ENCODE measurements at regions not wholly inside any gene's neighbourhood (a gene's known extent, or its start where the extent isn't known, plus 50 kb on each side); places are given as distances from the start of the nearest gene placed in this dataset.
"Not testable (repeated sequence)": the region's sequence is repeated elsewhere in the genome, so short reads cannot be mapped to it uniquely, and the experiment has no call there.

DNA sequence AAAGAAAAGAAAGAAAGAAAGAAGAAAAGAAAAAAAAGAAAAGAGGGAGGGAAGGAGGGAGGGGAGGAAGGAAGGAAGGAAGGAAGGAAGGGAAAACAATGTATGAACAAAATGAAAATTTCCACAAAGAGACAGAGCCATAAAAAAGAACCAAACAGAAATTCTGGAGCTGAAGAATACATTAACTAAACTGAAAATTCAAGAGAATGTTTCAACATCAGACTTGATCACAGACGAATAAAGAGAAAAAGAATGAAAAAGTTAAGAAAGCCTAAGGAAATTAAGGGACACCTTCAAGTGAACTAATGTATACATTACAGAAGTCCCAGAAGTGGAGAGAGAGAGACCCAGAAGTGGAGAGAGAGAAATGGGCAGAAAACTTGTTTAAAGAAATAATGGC is 60.9 kb upstream of the RAB6C start:
- ATAC-seq: no peak
- Mint-ChIP-seq H3K4me3 (no peak overlapping the region), H3K4me1 (peaks cover 2% of the 10 kb centered on the region), H3K27me3 (ENCODE audit: low read depth) (peaks cover 18% of the 10 kb centered on the region; the same call in 1 of the 2 replicates), H3K36me3 (peaks cover 17% of the 10 kb centered on the region), H3K27ac (no peak overlapping the region), H3K9me3 (peaks cover 36% of the 10 kb centered on the region)
- no peak for DNase-seq (ENCODE audit: low spot score)
- POLR2A ChIA-PET: no interaction called here
- CTCF ChIA-PET: no interaction called here
- TF ChIP-seq JUN (CRISPR knock-in tag; IDR thresholded peaks at IDR 0.05): no peak

- H3K27me3 Mint-ChIP-seq (ENCODE audit: low read depth): peaks cover 19% of the 10 kb centered on the region; the same call in 1 of the 2 replicates
- H3K4me3 Mint-ChIP-seq: peak overlapping the region; percentile 69
Measured at GRCh38 chr2:129922571-129923264, 56.7 kb upstream of the RAB6C start.

GRCh38 chr2:129923265-129924091 is 56.0 kb upstream of the RAB6C start:
- Mint-ChIP-seq H3K27me3 (ENCODE audit: low read depth) (peaks cover 19% of the 10 kb centered on the region; the same call in 1 of the 2 replicates), H3K4me3 (peak overlapping the region; percentile 69)

More at GRCh38 chr2:129922571-129923264, 56.7 kb upstream of the RAB6C start:
- DNase-seq (ENCODE audit: low spot score): peak; percentile 41
- peaks cover 12% of the 10 kb centered on the region for H3K36me3 Mint-ChIP-seq
- ChIA-PET CTCF (interaction anchor here (0.6 to 2.7 kb wide), 27 partner anchors 10 to 1186 kb away, joined by 3 to 18 read pairs (median 5); no protein-coding TSS in a partner anchor), POLR2A (no interaction called here)
- H3K4me1 Mint-ChIP-seq: peaks cover 4% of the 10 kb centered on the region
- ATAC-seq: peak; percentile 38
- H3K9me3 Mint-ChIP-seq: peaks cover 30% of the 10 kb centered on the region
- no peak overlapping the region for H3K27ac Mint-ChIP-seq
- TF ChIP-seq ZNF423 (CRISPR knock-in tag; IDR thresholded peaks at IDR 0.05): peak; percentile 42; the same call in 1 of the 2 replicates
- TF ChIP-seq ZBTB43 (CRISPR knock-in tag; IDR thresholded peaks at IDR 0.05): no peak
- TF ChIP-seq, protein P1, sequence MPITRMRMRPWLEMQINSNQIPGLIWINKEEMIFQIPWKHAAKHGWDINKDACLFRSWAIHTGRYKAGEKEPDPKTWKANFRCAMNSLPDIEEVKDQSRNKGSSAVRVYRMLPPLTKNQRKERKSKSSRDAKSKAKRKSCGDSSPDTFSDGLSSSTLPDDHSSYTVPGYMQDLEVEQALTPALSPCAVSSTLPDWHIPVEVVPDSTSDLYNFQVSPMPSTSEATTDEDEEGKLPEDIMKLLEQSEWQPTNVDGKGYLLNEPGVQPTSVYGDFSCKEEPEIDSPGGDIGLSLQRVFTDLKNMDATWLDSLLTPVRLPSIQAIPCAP (CRISPR knock-in tag; IDR thresholded peaks at IDR 0.05): no peak

GRCh38 chr2:129924115-129924514 is 55.4 kb upstream of the RAB6C start:
- peaks cover 16% of the 10 kb centered on the region; the same call in 1 of the 2 replicates for H3K27me3 Mint-ChIP-seq (ENCODE audit: low read depth)
- ATAC-seq; H3K4me1 Mint-ChIP-seq; H3K36me3 Mint-ChIP-seq; DNase-seq (ENCODE audit: low spot score); H3K27ac Mint-ChIP-seq; POLR2A ChIA-PET: not testable (repeated sequence)
- CTCF ChIA-PET: interaction anchor here (0.7 to 2.7 kb wide), 27 partner anchors 8 to 1270 kb away, joined by 3 to 18 read pairs (median 4); no protein-coding TSS in a partner anchor
- peak overlapping the region; percentile 69 for H3K4me3 Mint-ChIP-seq
- peaks cover 16% of the 10 kb centered on the region for H3K9me3 Mint-ChIP-seq

More at GRCh38 chr2:129923265-129924091, 56.0 kb upstream of the RAB6C start:
- TF ChIP-seq ZNF317 (CRISPR knock-in tag; IDR thresholded peaks at IDR 0.05; ENCODE audit: borderline replicate concordance, low read depth) (no peak), KAT7 (CRISPR knock-in tag; IDR thresholded peaks at IDR 0.05; ENCODE audit: borderline replicate concordance) (peak; percentile 46; the same call in 1 of the 2 replicates), ZNF281 (CRISPR knock-in tag; IDR thresholded peaks at IDR 0.05) (0 out of 2 replicates have a peak, but pooled peaks have one; percentile 41), ETV6 (CRISPR knock-in tag; IDR thresholded peaks at IDR 0.05) (no peak)
- TF ChIP-seq, protein P2, sequence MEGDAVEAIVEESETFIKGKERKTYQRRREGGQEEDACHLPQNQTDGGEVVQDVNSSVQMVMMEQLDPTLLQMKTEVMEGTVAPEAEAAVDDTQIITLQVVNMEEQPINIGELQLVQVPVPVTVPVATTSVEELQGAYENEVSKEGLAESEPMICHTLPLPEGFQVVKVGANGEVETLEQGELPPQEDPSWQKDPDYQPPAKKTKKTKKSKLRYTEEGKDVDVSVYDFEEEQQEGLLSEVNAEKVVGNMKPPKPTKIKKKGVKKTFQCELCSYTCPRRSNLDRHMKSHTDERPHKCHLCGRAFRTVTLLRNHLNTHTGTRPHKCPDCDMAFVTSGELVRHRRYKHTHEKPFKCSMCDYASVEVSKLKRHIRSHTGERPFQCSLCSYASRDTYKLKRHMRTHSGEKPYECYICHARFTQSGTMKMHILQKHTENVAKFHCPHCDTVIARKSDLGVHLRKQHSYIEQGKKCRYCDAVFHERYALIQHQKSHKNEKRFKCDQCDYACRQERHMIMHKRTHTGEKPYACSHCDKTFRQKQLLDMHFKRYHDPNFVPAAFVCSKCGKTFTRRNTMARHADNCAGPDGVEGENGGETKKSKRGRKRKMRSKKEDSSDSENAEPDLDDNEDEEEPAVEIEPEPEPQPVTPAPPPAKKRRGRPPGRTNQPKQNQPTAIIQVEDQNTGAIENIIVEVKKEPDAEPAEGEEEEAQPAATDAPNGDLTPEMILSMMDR (IDR thresholded peaks at IDR 0.05): peak; percentile 52
- TF ChIP-seq, protein P3, sequence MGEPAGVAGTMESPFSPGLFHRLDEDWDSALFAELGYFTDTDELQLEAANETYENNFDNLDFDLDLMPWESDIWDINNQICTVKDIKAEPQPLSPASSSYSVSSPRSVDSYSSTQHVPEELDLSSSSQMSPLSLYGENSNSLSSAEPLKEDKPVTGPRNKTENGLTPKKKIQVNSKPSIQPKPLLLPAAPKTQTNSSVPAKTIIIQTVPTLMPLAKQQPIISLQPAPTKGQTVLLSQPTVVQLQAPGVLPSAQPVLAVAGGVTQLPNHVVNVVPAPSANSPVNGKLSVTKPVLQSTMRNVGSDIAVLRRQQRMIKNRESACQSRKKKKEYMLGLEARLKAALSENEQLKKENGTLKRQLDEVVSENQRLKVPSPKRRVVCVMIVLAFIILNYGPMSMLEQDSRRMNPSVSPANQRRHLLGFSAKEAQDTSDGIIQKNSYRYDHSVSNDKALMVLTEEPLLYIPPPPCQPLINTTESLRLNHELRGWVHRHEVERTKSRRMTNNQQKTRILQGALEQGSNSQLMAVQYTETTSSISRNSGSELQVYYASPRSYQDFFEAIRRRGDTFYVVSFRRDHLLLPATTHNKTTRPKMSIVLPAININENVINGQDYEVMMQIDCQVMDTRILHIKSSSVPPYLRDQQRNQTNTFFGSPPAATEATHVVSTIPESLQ (CRISPR knock-in tag; IDR thresholded peaks at IDR 0.05): no peak
- ATAC-seq: peak; percentile 97
- DNase-seq (ENCODE audit: low spot score): peak; percentile 90
- Mint-ChIP-seq H3K27ac (no peak overlapping the region), H3K36me3 (peaks cover 6% of the 10 kb centered on the region), H3K9me3 (peaks cover 22% of the 10 kb centered on the region), H3K4me1 (peaks cover 6% of the 10 kb centered on the region)
- POLR2A ChIA-PET: no interaction called here
- CTCF ChIA-PET: interaction anchor here (0.6 to 2.7 kb wide), 43 partner anchors 8 to 1269 kb away, joined by 3 to 18 read pairs (median 4); no protein-coding TSS in a partner anchor
